Esophagus (tissue), 2 donors: ENCODE measurements at regions not wholly inside any gene's neighbourhood (a gene's known extent, or its start where the extent isn't known, plus 50 kb on each side); places are given as distances from the start of the nearest gene placed in this dataset.

ENCODE experiments used
- H3K27ac ChIP-seq, 2 donors: one replicate each; pipeline ENCODE4 v1.5.1; 2013; ENCODE audit warnings: low read depth in 2 of 2, mild to moderate bottlenecking in 2 of 2, inconsistent platforms in 1 of 2, low read length in 1 of 2, moderate library complexity in 1 of 2
- H3K27me3 ChIP-seq, 2 donors: one replicate each; pipeline ENCODE4 v1.6.1; 2013; ENCODE audit warnings: low read length in 2 of 2, control low read depth in 1 of 2, mild to moderate bottlenecking in 1 of 2; ENCODE audit not compliant: insufficient read depth in 2 of 2, control insufficient read depth in 1 of 2
- H3K36me3 ChIP-seq, 2 donors: one replicate each; pipeline ENCODE4 v1.6.1; 2013; ENCODE audit warnings: low read length in 1 of 2; ENCODE audit not compliant: control insufficient read depth in 2 of 2, insufficient read depth in 2 of 2
- H3K4me1 ChIP-seq, 2 donors: one replicate each; pipeline ENCODE4 v1.6.1; 2013; ENCODE audit warnings: low read length in 1 of 2; ENCODE audit not compliant: control insufficient read depth in 2 of 2, insufficient read depth in 2 of 2
- H3K4me3 ChIP-seq, 2 donors: one replicate each; pipeline ENCODE4 v1.5.1; 2013; ENCODE audit warnings: low read length in 2 of 2, mild to moderate bottlenecking in 2 of 2, low read depth in 1 of 2, moderate library complexity in 1 of 2
- H3K9me3 ChIP-seq, 2 donors: one replicate each; pipeline ENCODE4 v1.6.1; 2013; ENCODE audit warnings: mild to moderate bottlenecking in 2 of 2, low read depth in 1 of 2, low read length in 1 of 2, moderate library complexity in 1 of 2; ENCODE audit not compliant: control insufficient read depth in 2 of 2, insufficient read depth in 1 of 2
- WGBS, 2 donors: extraction: QIAGEN DNeasy Blood & Tissue Kit; methylation state at CpG; one replicate each; pipeline ENCODE4 v1.1.7; 2013; 5-methylcytosine and 5-hydroxymethylcytosine counted together
- donor health status: healthy with polysubstance abuse.
- donor health status: Bipolar disorder and iron deficiency.

DNA sequence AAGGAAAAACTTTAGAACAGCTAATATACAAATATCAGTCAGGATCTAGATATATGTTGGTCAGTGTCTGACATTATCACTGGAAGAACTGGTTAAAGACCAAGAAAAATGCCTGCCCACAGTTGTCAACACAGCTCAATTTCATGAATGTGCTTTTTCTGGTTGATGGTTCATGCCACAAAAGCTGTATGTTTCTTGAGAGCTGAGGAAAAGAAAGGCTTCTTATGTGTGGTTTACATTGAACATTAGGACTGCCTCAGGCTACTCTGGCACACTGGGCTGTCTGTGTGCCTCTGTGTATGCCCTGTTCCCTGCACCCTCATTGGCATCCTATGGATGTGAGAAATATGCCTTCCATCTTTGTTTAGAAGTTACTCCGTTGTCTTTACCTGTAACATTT, 218.8 kb upstream of the RGS6 start:
- no peaks in the 10 kb centered on the region for H3K4me1 ChIP-seq
- H3K9me3 ChIP-seq, result no peaks in the 10 kb centered on the region
- WGBS, 2 donors, result 71 to 82% methylated on average over 1 of the region's 1 CpG
- H3K27ac ChIP-seq, result no peak overlapping the region
- no peak overlapping the region for H3K4me3 ChIP-seq
- H3K36me3 ChIP-seq, result peaks cover 0 to 14% of the 10 kb centered on the region in 2 donors
- H3K27me3 ChIP-seq, result no peaks in the 10 kb centered on the region

DNA sequence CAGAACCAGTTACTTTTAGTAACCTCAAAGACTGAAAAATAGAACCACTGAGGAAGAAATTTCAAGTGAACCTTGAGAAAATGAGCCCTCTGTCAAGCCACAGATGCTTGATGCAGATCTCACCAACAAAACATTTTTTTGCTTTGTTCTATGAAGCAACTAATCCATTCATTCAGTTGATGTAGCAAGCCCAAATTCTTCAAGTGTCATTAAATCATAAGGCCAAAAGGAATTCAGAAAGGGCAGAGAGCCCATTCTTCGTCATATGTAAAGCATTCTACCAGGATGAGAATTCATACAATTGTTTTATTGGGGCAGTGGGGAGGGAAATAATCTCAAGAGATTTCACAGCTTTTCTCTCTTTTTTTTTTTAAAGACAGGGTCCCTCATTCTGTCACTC, 218.0 kb upstream of the RGS6 start:
- WGBS, 2 donors, result 61 to 83% methylated on average over 1 of the region's 1 CpG
- Histone ChIP-seq H3K27me3 (no peaks in the 10 kb centered on the region), H3K4me1 (no peaks in the 10 kb centered on the region)

DNA sequence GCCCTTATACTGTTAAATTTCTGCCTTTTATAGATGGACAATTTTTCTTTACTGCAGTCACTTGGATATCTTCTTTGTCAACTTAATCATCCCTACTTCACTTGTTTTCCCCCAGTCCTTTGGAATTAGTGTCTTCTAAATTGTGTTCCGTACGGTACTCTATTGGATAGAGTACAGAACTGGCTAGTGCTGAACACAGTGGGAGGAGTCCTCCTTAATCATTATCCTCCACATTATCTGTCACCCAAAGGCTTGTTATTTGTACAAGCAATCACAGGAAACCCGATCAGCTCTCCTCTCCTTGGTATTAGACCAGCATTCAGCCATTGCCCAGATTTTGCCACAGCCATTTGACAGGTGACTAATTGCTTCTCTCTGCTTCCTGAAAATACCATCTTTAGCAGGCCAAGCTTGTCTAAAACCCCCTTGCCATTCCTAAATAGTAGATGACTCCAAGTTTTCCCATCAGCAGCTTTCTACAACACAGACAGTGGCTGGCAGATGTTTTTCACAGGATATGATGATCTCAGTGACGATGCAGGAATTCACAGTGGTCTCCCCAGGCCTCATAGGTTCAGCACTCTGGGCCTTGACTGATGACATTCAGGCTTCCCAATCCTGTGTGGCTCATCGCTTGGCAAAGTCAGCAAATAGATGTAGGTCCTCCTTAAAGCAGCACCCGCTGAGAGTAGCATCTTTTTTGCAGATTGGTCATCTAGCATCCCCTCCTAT, 216.0 kb upstream of the RGS6 start:
- WGBS, 2 donors, result 84 to 89% methylated on average over 6 of the region's 6 CpGs
- Histone ChIP-seq H3K27ac (no peak overlapping the region), H3K4me3 (no peak overlapping the region), H3K36me3 (peaks cover 0 to 8% of the 10 kb centered on the region in 2 donors), H3K9me3 (no peaks in the 10 kb centered on the region), H3K27me3 (no peaks in the 10 kb centered on the region), H3K4me1 (no peaks in the 10 kb centered on the region)

More for the DNA sequence above, 218.0 kb upstream of the RGS6 start:
- Histone ChIP-seq H3K36me3 (peaks cover 0 to 11% of the 10 kb centered on the region in 2 donors), H3K4me3 (no peak overlapping the region), H3K9me3 (no peaks in the 10 kb centered on the region), H3K27ac (no peak overlapping the region)

DNA sequence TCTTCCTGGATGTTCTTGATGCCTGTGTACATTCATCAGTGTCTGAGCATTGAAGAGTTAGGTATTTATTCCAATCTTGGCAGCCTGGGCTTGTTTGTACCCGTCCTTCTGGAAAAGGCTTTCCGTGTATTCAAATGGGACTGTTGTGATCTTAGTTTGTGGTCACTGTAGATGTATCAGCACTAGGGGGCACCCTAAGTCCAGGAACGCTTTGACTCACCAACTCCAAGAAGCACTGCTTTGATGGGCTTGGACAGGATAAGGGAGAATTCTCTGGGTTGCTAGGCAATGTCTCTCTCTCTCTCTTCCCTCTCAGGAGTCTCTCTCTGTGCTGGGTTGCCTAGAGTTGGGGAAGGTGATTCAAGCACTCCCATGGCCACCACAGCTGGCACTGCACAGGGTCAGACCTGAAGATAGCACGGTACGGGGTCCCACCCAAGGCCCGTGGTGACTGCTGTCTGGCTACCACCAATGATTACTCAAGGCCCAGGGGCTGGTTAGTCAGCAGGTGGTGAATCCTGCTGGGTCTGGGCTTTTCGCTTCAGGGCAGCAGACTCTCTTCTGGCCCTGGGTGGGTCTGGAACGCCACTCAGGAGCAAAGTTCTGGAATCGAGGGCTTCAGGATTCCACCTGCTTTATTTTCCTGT, 211.1 kb upstream of the RGS6 start:
- Histone ChIP-seq H3K27ac (no peak overlapping the region), H3K27me3 (no peaks in the 10 kb centered on the region), H3K9me3 (no peaks in the 10 kb centered on the region), H3K4me3 (no peak overlapping the region), H3K36me3 (peaks cover 0 to 15% of the 10 kb centered on the region in 2 donors), H3K4me1 (no peaks in the 10 kb centered on the region)
- 71 to 78% methylated on average over 9 of the region's 9 CpGs for WGBS, 2 donors

DNA sequence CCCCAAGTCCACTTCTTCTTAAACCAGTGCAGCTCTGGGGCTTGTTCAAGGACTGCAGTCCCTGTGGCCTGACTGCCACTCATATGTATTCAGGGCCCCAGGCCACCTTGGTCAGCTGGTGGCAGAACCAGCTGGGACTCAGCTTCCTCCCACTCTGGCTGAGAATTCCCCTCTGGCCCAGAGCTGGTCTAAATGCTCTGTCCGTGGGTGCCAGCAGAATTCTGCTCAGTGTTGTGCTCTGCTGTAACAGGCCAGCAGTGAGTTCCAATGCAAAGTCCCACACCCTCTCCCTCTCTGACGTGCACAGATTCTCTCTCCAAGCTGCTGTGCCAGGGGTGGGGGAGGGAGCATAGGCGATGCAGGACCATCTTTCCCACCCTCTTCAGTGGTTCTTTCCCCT, 210.4 kb upstream of the RGS6 start:
- no peaks in the 10 kb centered on the region for H3K9me3 ChIP-seq
- WGBS, 2 donors, result 56 to 61% methylated on average over 3 of the region's 3 CpGs
- H3K36me3 ChIP-seq, result peaks cover 0 to 13% of the 10 kb centered on the region in 2 donors
- H3K4me3 ChIP-seq, result no peak overlapping the region
- no peak overlapping the region for H3K27ac ChIP-seq
- H3K4me1 ChIP-seq, result no peaks in the 10 kb centered on the region
- no peaks in the 10 kb centered on the region for H3K27me3 ChIP-seq

DNA sequence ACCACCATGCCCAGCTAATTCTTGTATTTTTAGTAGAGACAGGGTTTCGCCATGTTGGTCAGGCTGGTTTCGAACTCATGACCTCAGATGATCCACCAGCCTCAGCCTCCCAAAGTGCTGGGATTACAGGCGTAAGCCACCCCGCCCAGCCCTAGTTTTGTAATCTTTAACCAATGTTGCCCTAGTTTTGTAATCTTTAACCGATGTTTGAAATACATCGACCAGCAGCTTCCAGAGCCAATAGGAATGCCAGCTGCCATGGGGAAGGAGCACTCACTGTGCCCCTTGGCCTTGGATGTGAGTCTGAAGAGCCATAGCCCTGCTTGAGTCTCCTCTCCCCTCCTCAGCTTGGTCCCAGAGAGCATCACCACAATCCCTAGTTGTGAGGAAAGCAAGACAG, 209.3 kb upstream of the RGS6 start:
- Histone ChIP-seq H3K9me3 (no peaks in the 10 kb centered on the region), H3K4me3 (no peak overlapping the region), H3K27ac (no peak overlapping the region), H3K4me1 (no peaks in the 10 kb centered on the region), H3K36me3 (peaks cover 0 to 11% of the 10 kb centered on the region in 2 donors), H3K27me3 (no peaks in the 10 kb centered on the region)
- 89 to 96% methylated on average over 6 of the region's 6 CpGs for WGBS, 2 donors

DNA sequence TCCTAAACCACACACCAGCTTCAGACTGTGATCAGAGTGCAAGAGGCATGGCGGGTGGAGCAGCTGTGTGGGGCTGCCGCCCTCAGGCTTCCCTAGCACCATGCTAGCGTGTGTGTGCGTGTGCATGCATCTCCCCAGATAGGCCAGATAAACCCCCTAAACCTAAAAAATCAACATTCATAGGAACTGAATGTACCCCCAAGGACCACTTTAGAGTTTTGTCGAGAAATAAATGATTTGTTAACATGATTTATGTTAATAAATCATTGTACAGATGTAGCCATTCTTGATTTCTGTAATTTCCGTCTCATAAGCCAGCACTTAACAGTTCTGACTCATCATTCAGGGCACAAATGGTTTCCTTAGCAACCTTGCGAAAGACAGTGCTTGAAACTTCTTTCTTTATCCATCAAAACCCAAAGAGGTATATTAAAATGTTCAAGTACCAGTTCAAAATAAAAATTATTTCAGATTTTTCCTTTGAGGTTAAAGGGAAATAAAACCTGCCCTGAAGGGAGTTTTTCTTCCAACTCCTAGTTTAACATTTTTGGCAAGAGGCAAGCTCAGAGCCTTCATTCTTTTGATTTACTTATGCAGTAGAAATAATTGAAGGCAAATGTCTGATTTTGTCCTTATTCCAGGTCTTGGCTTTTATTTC, 206.2 kb upstream of the RGS6 start:
- 49 to 62% methylated on average over 7 of the region's 7 CpGs for WGBS, 2 donors
- Histone ChIP-seq H3K27ac (no peak overlapping the region), H3K36me3 (peaks cover 5 to 16% of the 10 kb centered on the region in 2 donors), H3K4me1 (no peaks in the 10 kb centered on the region), H3K9me3 (no peaks in the 10 kb centered on the region), H3K27me3 (no peaks in the 10 kb centered on the region), H3K4me3 (no peak overlapping the region)

DNA sequence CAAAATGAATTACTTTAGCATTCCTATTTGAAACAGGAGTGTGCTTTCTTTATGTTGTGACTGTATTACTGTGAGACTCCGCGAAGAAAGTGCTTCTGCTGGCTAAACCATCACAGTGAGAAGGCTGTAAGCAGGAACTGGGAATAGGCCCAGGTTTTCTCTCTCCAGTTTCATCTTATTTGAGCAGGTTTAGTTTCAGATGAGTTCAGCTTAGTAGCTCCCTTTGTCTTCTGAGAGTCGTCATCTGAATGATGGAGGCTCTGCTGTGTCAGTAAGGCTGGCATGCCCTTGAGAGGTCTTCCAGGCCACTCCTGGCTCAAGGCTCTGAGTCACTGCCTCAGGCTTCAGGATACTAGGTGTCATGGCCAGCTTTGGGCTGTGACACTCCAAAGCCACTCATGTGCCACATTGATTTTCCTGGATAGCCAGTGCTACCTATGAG, 205.6 kb upstream of the RGS6 start:
- Histone ChIP-seq H3K4me1 (no peaks in the 10 kb centered on the region), H3K9me3 (no peaks in the 10 kb centered on the region), H3K27me3 (no peaks in the 10 kb centered on the region), H3K36me3 (peaks cover 5 to 16% of the 10 kb centered on the region in 2 donors), H3K27ac (no peak overlapping the region), H3K4me3 (no peak overlapping the region)
- 67 to 75% methylated on average over 3 of the region's 3 CpGs for WGBS, 2 donors

DNA sequence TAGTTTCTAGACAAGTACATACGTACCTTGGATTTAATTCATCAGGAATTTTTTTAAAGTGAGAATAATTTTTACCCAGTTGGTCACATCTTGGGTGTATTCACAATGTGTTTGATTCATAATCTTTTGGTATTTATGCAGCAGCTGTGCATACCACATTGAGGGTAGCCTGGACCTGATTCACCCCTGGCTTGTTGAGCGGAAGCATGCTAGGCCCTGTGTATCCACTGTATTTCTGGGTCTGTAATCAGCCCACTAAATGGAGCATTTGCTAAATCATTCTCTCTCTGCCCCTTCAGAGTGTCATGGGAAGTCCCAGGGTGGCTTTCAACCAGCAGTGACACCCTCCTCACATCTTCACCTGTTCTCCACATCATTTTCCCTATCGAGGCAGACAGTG, 203.8 kb upstream of the RGS6 start:
- Histone ChIP-seq H3K27me3 (no peaks in the 10 kb centered on the region), H3K36me3 (peaks cover 5 to 18% of the 10 kb centered on the region in 2 donors), H3K4me1 (no peaks in the 10 kb centered on the region), H3K9me3 (no peaks in the 10 kb centered on the region), H3K27ac (no peak overlapping the region), H3K4me3 (no peak overlapping the region)
- 91 to 93% methylated on average over 3 of the region's 3 CpGs for WGBS, 2 donors
